Large intestine (tissue), 3 donors: ENCODE measurements at regions not wholly inside any gene's neighbourhood (a gene's known extent, or its start where the extent isn't known, plus 50 kb on each side); places are given as distances from the start of the nearest gene placed in this dataset.

Experiments used
- DNase-seq, 2 donors: peaks; one replicate each; pipeline versions ENCODE4 v3.0.0 to v3.0.0-alpha.2; 2013
- H3K27ac ChIP-seq: one replicate; pipeline ENCODE4 v1.5.1; 2013; ENCODE audit warnings: low read length
- H3K27me3 ChIP-seq: 2 replicates; pipeline ENCODE4 v1.6.1; 2013; ENCODE audit warnings: low read length; ENCODE audit not compliant: control insufficient read depth, insufficient read depth
- H3K36me3 ChIP-seq: 2 replicates; pipeline ENCODE4 v1.6.1; 2013; ENCODE audit warnings: low read length; ENCODE audit not compliant: control insufficient read depth, insufficient read depth
- H3K4me1 ChIP-seq: one replicate; pipeline ENCODE4 v1.6.1; 2013; ENCODE audit warnings: low read length; ENCODE audit not compliant: control insufficient read depth, insufficient read depth
- H3K4me3 ChIP-seq: one replicate; pipeline ENCODE4 v1.5.1; 2013; ENCODE audit warnings: low read length
- H3K9me3 ChIP-seq: one replicate; pipeline ENCODE4 v1.6.1; 2013; ENCODE audit warnings: mild to moderate bottlenecking, low read depth, low read length, moderate library complexity; ENCODE audit not compliant: control insufficient read depth
- WGBS: methylation state at CpG from one replicate; pipeline ENCODE4 v1.1.5; 2013; ENCODE audit warnings: low lambda C conversion rate; ENCODE audit not compliant: insufficient coverage; 5-methylcytosine and 5-hydroxymethylcytosine counted together

- Histone ChIP-seq H3K4me1 (no peaks in the 10 kb centered on the region), H3K27ac (no peak overlapping the region), H3K9me3 (no peaks in the 10 kb centered on the region), H3K27me3 (no peaks in the 10 kb centered on the region), H3K36me3 (no peaks in the 10 kb centered on the region), H3K4me3 (no peak overlapping the region)
- no peak for DNase-seq
These were observed 92.9 kb upstream of the ZNF804B start for GRCh38 chr7:88666626-88667025.

- no peaks in the 10 kb centered on the region for H3K9me3 ChIP-seq
- H3K4me1 ChIP-seq: no peaks in the 10 kb centered on the region
- DNase-seq: peak in 1 of 2 donors; percentile 9
- no peaks in the 10 kb centered on the region for H3K36me3 ChIP-seq
- no peak overlapping the region for H3K27ac ChIP-seq
- whole genome bisulfite sequencing: 83% methylated on average over 2 of the region's 3 CpGs
- H3K4me3 ChIP-seq: no peak overlapping the region
- no peaks in the 10 kb centered on the region for H3K27me3 ChIP-seq
These were observed 93.5 kb upstream of the ZNF804B start for GRCh38 chr7:88665892-88666514.

- Histone ChIP-seq H3K4me1 (no peaks in the 10 kb centered on the region), H3K9me3 (no peaks in the 10 kb centered on the region), H3K4me3 (no peak overlapping the region), H3K36me3 (no peaks in the 10 kb centered on the region), H3K27me3 (no peaks in the 10 kb centered on the region), H3K27ac (no peak overlapping the region)
- WGBS: no CpG with 5 or more reads among the region's 1 CpG
- peak in 1 of 2 donors; percentile 11 for DNase-seq
These were observed 94.8 kb upstream of the ZNF804B start for GRCh38 chr7:88664630-88665233.

- Histone ChIP-seq H3K36me3 (no peaks in the 10 kb centered on the region), H3K4me3 (no peak overlapping the region), H3K27ac (no peak overlapping the region), H3K4me1 (no peaks in the 10 kb centered on the region), H3K27me3 (no peaks in the 10 kb centered on the region), H3K9me3 (no peaks in the 10 kb centered on the region)
- DNase-seq: no peak
- no CpG with 5 or more reads among the region's 3 CpGs for WGBS
These were observed 97.6 kb upstream of the ZNF804B start for GRCh38 chr7:88661921-88662320.

- no peak overlapping the region for H3K27ac ChIP-seq
- no peaks in the 10 kb centered on the region for H3K27me3 ChIP-seq
- no CpG with 5 or more reads among the region's 2 CpGs for WGBS
- H3K4me3 ChIP-seq: no peak overlapping the region
- DNase-seq: no peak
- no peaks in the 10 kb centered on the region for H3K4me1 ChIP-seq
- H3K36me3 ChIP-seq: no peaks in the 10 kb centered on the region
- no peaks in the 10 kb centered on the region for H3K9me3 ChIP-seq
These were observed 111.7 kb upstream of the ZNF804B start for GRCh38 chr7:88647825-88648224.

- Histone ChIP-seq H3K9me3 (no peaks in the 10 kb centered on the region), H3K27me3 (no peaks in the 10 kb centered on the region), H3K36me3 (no peaks in the 10 kb centered on the region), H3K27ac (no peak overlapping the region), H3K4me1 (no peaks in the 10 kb centered on the region), H3K4me3 (no peak overlapping the region)
- DNase-seq: no peak
- 90% methylated on average over 4 of the region's 6 CpGs for WGBS
These were observed 120.9 kb upstream of the ZNF804B start for GRCh38 chr7:88638583-88638982.

GRCh38 chr7:88637795-88638194, 121.7 kb upstream of the ZNF804B start:
- no peaks in the 10 kb centered on the region for H3K4me1 ChIP-seq
- no peak overlapping the region for H3K4me3 ChIP-seq
- H3K27ac ChIP-seq: no peak overlapping the region
- no peaks in the 10 kb centered on the region for H3K27me3 ChIP-seq
- DNase-seq: no peak
- no peaks in the 10 kb centered on the region for H3K36me3 ChIP-seq
- no peaks in the 10 kb centered on the region for H3K9me3 ChIP-seq

- Histone ChIP-seq H3K4me3 (no peak overlapping the region), H3K4me1 (no peaks in the 10 kb centered on the region), H3K27me3 (no peaks in the 10 kb centered on the region), H3K27ac (no peak overlapping the region), H3K9me3 (no peaks in the 10 kb centered on the region), H3K36me3 (no peaks in the 10 kb centered on the region)
- no peak for DNase-seq
- 100% methylated on average over 1 of the region's 1 CpG for WGBS
These were observed 124.4 kb upstream of the ZNF804B start for GRCh38 chr7:88635149-88635548.

GRCh38 chr7:88629559-88629958, 129.9 kb upstream of the ZNF804B start:
- no peaks in the 10 kb centered on the region for H3K27me3 ChIP-seq
- H3K9me3 ChIP-seq: no peaks in the 10 kb centered on the region
- DNase-seq: no peak
- no CpG with 5 or more reads among the region's 1 CpG for WGBS
- no peaks in the 10 kb centered on the region for H3K4me1 ChIP-seq
- no peak overlapping the region for H3K27ac ChIP-seq
- no peak overlapping the region for H3K4me3 ChIP-seq
- H3K36me3 ChIP-seq: no peaks in the 10 kb centered on the region

- no peaks in the 10 kb centered on the region for H3K36me3 ChIP-seq
- H3K27ac ChIP-seq: no peak overlapping the region
- no peaks in the 10 kb centered on the region for H3K27me3 ChIP-seq
- WGBS: 100% methylated on average over 2 of the region's 2 CpGs
- no peaks in the 10 kb centered on the region for H3K4me1 ChIP-seq
- no peaks in the 10 kb centered on the region for H3K9me3 ChIP-seq
- H3K4me3 ChIP-seq: no peak overlapping the region
- DNase-seq: no peak
These were observed 131.0 kb upstream of the ZNF804B start for GRCh38 chr7:88628363-88629085.

- no peak for DNase-seq
- no peaks in the 10 kb centered on the region for H3K9me3 ChIP-seq
- H3K4me3 ChIP-seq: no peak overlapping the region
- WGBS: no CpG with 5 or more reads among the region's 2 CpGs
- H3K4me1 ChIP-seq: no peaks in the 10 kb centered on the region
- H3K27me3 ChIP-seq: no peaks in the 10 kb centered on the region
- H3K36me3 ChIP-seq: no peaks in the 10 kb centered on the region
- H3K27ac ChIP-seq: no peak overlapping the region
These were observed 142.3 kb upstream of the ZNF804B start for GRCh38 chr7:88617185-88617584.
